NCI-H1436 treated with DMSO at 0.1 percent for 48 hours (cell line): ENCODE measurements at regions not wholly inside any gene's neighbourhood (a gene's known extent, or its start where the extent isn't known, plus 50 kb on each side); places are given as distances from the start of the nearest gene placed in this dataset.
A peak's percentile ranks its signal among the peaks of the same experiment; 100 is the strongest.

Source experiments
- DNase-seq: peaks from one replicate; lab custom pipeline; 2025; lab: John Stamatoyannopoulos, UW

GRCh38 chr5:68480335-68480940 lies 264.9 kb downstream of the PIK3R1 start:
- DNase-seq = no peak

DNA sequence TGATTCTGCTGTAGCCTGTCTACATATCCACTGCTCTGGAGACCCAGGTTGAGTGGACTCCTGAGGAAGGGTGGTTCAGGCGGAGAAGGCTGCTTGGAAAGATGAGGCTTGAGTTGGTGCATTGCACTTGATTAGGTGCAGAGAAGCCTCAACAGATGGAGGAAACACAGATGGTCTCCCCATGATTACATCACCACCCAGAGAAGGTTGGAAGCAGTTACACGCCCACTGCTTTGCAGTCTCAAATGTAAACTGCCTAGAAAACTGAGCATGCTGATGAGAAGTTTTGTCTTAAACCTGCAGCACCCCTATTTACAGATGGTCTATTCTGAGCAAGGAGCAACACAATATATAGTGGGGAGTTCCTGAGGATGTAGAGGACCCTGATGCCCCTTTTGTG lies 266.6 kb downstream of the PIK3R1 start:
- no peak for DNase-seq

GRCh38 chr5:68484307-68485068 lies 268.9 kb downstream of the PIK3R1 start:
- DNase-seq = no peak

GRCh38 chr5:68489556-68489955 lies 274.0 kb downstream of the PIK3R1 start:
- no peak for DNase-seq

DNA sequence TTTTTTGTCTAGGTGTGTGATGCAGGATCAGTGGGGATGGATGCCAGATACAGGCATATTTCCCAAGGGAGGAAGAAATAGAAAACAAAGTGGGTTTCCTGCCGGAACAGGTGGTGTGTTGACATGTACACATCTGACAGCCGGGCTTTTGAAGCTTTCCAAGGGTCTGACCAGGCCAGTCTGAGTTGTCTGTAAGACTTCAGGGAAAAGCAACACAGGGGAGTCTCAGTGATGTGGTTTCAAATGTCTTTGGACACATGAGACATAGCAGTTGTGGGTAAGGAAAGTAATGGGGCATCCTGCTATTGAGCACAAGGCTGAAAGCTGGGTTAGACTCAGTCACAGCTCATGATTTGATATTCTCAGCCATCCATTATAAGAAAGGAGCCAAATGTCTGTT lies 274.9 kb downstream of the PIK3R1 start:
- DNase-seq = no peak

- no peak for DNase-seq
These were observed 279.2 kb downstream of the PIK3R1 start for GRCh38 chr5:68494771-68495170.

DNA sequence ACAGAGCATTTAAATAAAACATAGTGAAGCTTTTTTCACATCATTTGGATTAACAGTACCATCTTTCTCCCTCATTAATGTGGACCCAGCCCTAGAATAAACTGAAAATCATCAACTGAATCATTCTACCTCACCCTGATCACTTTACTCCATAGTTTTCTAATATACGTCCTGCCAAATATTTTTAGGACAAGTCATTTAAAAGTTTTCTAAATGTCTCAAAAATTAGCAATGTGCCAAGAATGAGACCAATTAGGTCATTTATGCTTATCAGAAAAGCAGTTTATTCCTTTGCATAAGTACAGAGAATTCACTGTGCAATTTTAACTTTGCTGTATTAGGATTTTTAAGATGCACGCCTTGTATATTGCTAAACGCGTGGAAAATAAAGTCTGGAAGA lies 284.4 kb downstream of the PIK3R1 start:
- DNase-seq = no peak

GRCh38 chr5:68500813-68501212 lies 285.3 kb downstream of the PIK3R1 start:
- DNase-seq = no peak

- DNase-seq = no peak
These were observed 287.0 kb downstream of the PIK3R1 start for GRCh38 chr5:68502531-68502930.

GRCh38 chr5:68504306-68504705 lies 288.8 kb downstream of the PIK3R1 start:
- no peak for DNase-seq

GRCh38 chr5:68505917-68506860 lies 290.6 kb downstream of the PIK3R1 start:
- DNase-seq = no peak

- no peak for DNase-seq
These were observed 300.0 kb downstream of the PIK3R1 start for GRCh38 chr5:68515514-68515913.

GRCh38 chr5:68518286-68518685 lies 302.7 kb downstream of the PIK3R1 start:
- no peak for DNase-seq

GRCh38 chr5:68519143-68519542 lies 303.6 kb downstream of the PIK3R1 start:
- DNase-seq = no peak

DNA sequence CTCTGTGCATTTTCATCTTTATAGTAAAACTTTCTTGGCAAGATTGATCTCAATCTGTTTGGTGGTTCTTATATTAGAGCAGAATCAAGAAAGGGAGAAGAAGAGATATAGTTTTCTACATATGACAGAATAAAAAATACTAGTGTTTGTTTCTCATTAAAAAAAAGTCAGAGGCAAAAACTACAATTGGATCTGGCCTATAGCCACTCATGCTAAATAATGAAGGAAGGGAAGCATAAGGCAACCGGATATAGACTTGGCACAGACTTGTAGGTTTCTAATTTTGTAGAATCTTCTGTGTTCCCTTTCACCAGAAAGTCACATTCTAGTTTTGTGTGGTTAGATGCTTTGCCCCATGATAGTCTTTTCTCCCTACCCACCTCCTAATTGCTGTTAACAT lies 306.2 kb downstream of the PIK3R1 start:
- no peak for DNase-seq

- DNase-seq = no peak
These were observed 307.3 kb downstream of the PIK3R1 start for GRCh38 chr5:68522863-68523262.

GRCh38 chr5:68528821-68529273 lies 313.3 kb downstream of the PIK3R1 start:
- no peak for DNase-seq

DNA sequence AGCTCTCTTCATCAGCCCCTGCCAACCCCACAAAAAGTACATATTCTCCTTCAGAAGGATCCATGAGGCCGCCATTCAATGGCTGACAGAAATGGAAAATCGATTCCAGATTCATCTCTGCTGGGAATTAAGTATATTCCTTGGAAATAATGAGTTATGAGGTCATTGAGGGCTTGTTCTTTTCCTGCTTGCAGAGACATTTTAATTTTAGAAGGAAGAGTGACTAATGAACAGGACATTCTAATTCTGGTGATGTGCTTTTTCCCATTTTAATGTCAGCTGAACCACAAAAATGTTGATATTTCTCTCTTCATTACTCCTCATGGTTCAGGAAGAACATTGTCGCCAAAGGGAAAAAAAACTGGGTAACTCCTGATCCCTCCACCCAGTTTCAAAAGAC lies 314.0 kb downstream of the PIK3R1 start:
- DNase-seq = no peak

- DNase-seq = no peak
These were observed 316.4 kb downstream of the PIK3R1 start for GRCh38 chr5:68531970-68532369.

GRCh38 chr5:68533051-68533450 lies 317.5 kb downstream of the PIK3R1 start:
- no peak for DNase-seq

GRCh38 chr5:68533571-68534084 lies 318.1 kb downstream of the PIK3R1 start:
- DNase-seq = peak; percentile 69
